ENCODE measurements at regions not wholly inside any gene's neighbourhood (a gene's known extent, or its start where the extent isn't known, plus 50 kb on each side); places are given as distances from the start of the nearest gene placed in this dataset.

DNA sequence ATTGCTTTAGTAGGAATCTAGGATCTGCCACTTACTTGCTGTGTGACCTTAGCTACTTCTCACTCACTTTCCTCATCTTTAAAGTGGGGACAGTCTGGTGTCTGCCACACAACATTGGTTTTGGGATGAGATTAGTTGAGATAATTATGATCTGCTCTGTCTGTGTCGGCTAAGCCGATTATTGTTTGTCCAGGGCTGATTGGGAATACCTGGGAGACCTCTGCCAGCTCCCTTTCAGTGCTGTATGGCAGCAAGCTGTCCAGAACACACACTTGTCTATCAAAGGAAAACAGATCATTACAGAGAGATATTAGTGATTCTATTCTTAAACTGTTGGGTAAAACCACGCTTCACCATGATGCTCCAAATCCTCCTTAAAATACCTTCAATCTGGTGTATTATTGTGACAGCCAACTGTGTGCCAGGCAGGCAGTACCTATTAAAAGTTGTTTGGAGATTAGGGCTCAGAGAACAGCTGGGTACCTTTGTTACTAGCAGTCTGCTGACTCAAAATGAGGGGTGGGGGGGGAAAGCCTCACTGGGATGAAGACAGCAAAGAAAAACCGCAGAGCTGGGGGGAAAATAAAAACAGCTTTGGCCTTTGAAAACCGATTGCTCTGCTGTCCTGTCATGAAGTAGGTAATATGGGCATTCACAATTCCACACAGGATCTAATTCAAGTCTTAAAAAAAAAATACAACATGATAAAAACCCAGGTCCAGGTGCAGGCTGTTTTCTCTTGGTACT lies 458.4 kb upstream of the C9orf72 start:
- TF ChIP-seq, protein P1, sequence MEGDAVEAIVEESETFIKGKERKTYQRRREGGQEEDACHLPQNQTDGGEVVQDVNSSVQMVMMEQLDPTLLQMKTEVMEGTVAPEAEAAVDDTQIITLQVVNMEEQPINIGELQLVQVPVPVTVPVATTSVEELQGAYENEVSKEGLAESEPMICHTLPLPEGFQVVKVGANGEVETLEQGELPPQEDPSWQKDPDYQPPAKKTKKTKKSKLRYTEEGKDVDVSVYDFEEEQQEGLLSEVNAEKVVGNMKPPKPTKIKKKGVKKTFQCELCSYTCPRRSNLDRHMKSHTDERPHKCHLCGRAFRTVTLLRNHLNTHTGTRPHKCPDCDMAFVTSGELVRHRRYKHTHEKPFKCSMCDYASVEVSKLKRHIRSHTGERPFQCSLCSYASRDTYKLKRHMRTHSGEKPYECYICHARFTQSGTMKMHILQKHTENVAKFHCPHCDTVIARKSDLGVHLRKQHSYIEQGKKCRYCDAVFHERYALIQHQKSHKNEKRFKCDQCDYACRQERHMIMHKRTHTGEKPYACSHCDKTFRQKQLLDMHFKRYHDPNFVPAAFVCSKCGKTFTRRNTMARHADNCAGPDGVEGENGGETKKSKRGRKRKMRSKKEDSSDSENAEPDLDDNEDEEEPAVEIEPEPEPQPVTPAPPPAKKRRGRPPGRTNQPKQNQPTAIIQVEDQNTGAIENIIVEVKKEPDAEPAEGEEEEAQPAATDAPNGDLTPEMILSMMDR (IDR thresholded peaks at IDR 0.05): no peak

DNA sequence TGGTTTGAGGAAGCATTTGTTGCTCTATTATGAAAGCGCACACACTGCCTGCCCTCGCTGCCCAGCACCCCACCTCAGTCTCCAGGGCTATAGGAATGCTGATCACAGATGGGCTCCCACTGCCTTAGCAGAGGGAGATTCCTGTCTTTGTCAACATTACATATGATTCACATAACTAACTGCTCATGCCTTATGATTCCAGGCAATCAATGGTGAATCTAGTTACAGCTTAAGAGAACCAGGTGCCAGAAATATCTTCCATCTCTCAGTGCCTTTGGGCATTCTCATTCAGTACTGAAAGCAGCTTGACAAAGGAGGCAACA lies 458.9 kb upstream of the C9orf72 start:
- TF ChIP-seq, protein P1 (IDR thresholded peaks at IDR 0.05): no peak

DNA sequence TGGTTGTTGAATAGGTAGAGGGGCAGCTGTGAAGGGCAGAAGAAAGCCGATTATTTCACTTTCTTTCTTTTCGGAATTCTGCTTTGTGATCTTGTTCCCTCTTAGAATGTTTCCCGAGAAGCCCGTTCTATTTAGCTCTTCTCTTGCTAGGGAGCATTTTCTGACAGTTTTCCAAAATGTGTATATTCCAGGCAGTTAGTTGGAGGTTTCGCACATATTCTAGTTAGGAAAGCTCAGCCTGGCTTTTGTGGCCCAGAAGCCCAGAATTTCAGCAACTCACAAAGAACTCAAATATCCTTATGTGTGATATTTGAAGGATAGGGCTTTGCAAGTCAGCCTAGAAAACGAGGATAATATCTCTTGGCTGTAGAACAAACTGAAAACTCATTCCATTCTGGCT lies 461.0 kb upstream of the C9orf72 start:
- TF ChIP-seq, protein P1 (IDR thresholded peaks at IDR 0.05): no peak

DNA sequence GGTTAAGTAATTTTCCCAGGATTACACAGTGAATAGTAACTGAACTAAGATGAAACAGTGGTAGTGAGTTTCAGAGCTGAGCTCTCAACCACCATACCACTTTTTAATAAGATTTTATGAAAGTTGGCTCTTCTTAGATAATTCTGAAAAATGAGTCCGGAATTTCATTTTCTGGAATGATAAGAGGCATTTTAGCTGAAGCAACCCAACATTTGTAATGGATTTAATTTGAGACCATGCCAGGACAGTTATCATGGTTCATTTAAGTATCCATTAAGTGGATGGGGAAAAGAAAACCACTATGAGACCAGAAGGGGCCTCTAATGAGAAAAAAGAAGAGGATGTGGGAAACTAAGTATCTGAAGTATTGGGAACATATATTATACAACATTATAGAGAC lies 464.7 kb upstream of the C9orf72 start:
- TF ChIP-seq, protein P1 (IDR thresholded peaks at IDR 0.05): no peak

DNA sequence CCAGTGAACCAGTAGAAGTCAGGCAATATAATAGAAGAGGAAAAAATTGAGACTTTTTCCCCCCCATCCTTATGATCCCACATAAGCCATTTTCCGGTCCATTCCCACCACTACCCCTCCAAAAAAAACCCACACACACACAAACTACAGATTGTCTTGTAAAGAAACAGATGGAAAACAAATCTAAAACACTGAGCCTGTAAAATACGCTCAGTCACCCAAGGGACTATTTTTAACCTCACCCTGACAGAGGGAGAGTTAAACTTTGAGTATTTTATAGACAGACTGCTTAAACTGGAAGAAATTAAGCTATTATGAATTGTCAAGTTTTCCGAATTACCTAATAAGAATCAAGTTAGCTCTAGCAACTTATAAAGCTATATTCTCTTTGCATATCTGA lies 471.8 kb upstream of the C9orf72 start:
- TF ChIP-seq, protein P1 (IDR thresholded peaks at IDR 0.05): no peak

DNA sequence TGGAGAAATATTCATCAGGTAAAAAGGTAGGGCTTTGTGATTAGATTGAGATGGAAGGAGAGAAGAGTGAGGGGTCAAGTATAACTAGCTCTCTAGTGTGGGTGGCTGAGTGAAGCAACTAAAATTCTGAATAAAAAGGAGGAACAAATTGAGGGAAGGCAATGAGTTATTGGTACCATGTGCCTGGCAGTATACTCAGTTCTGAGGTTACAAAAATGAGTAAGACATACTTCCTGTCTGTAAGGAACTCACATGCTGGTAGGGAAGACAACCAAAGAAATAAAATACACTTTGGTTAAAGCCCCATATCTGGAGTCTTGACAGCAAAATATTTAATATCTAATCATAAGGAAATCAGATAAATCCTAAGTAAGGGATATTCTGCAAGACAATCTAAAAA lies 476.8 kb upstream of the C9orf72 start:
- TF ChIP-seq, protein P1 (IDR thresholded peaks at IDR 0.05): no peak

DNA sequence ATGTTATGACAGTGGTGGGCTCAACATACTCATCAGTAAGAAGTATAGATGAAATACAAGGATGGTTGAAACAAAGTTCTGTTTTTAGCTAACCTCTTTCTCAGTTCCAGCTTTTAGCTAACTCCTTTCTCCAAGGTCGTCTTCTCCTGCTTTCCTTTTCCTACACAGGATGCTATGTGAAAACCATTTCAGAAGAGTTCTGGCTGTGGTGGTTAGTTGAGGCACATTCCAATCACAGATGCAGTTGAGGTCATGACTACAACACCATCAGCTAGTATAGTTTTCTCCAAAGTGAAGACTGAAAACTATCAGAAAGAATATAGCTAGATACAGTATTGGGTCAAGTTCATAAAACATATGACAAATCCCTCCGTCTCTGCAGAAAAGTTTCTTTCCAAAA lies 477.7 kb upstream of the C9orf72 start:
- TF ChIP-seq, protein P1 (IDR thresholded peaks at IDR 0.05): no peak
